ENCODE measurements at regions not wholly inside any gene's neighbourhood (a gene's known extent, or its start where the extent isn't known, plus 50 kb on each side); places are given as distances from the start of the nearest gene placed in this dataset.

DNA sequence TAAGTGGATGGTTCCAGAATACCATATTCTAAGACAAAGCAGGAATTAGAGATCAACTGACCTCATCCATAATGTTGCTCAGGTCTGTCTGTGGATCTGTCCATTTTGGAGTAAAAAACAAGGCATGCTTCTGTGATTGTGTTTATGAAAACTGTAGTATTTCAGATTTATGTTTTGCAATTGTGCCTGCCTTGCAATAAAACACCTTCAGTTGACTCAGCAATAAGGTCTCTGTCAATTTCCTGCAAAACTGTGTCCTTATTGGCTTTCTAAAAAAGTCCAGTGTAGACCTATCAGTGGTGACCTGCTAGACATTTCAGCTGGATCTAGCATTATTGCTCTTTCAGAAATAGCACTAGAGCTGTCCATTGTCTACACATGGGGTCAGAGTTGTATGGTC, 409.5 kb upstream of the AZI2 start:
- no peak overlapping the region for H3K4me3 ChIP-seq (ENCODE audit: low read length)
- TF ChIP-seq, protein P1, sequence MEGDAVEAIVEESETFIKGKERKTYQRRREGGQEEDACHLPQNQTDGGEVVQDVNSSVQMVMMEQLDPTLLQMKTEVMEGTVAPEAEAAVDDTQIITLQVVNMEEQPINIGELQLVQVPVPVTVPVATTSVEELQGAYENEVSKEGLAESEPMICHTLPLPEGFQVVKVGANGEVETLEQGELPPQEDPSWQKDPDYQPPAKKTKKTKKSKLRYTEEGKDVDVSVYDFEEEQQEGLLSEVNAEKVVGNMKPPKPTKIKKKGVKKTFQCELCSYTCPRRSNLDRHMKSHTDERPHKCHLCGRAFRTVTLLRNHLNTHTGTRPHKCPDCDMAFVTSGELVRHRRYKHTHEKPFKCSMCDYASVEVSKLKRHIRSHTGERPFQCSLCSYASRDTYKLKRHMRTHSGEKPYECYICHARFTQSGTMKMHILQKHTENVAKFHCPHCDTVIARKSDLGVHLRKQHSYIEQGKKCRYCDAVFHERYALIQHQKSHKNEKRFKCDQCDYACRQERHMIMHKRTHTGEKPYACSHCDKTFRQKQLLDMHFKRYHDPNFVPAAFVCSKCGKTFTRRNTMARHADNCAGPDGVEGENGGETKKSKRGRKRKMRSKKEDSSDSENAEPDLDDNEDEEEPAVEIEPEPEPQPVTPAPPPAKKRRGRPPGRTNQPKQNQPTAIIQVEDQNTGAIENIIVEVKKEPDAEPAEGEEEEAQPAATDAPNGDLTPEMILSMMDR (conservative IDR thresholded peaks at IDR 0.05; ENCODE audit: low read depth, low read length) = no peak
- no peak for DNase-seq (ENCODE audit: low read depth)

DNA sequence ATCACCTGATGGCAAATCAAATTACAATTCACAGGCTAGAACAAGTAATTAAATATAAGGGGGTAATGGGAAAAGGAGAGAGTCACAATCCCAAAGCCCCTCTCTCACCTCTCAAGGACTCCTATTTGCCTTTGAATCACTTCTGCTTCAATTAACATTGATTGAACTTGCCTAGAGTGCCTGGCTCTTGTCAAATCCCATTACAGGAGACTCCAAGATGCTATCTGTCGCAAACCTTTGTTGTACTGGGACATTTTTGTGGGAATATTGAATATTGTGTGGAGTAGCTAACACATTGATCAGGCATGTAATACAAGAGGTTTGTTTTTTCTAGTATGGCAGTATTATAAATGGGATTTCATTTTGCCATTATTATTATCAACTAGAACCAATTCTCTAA, 412.8 kb upstream of the AZI2 start:
- no peak for DNase-seq (ENCODE audit: low read depth)
- TF ChIP-seq, protein P1 (conservative IDR thresholded peaks at IDR 0.05; ENCODE audit: low read depth, low read length) = no peak
- H3K4me3 ChIP-seq (ENCODE audit: low read length) = no peak overlapping the region

DNA sequence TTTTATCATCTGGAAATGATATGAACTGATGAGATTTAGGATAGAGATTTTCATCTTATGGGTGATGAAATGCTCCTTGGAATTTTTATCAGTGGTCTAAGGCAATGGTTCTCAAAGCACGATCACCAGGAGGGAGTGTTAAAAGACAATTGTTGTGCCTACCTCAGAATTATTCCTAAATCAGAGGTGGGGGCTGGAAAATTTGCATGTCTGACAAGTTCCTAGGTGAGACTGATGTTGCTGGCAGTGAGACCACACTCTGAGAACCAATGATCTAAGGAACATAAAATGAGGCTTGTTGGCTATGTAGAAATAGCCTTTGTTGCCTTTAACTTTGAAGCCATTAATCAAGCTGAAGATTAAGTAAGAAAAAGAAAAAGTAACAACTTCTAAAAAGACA, 416.6 kb upstream of the AZI2 start:
- DNase-seq (ENCODE audit: low read depth) = no peak
- H3K4me3 ChIP-seq (ENCODE audit: low read length) = no peak overlapping the region
- TF ChIP-seq, protein P1 (conservative IDR thresholded peaks at IDR 0.05; ENCODE audit: low read depth, low read length) = no peak

DNA sequence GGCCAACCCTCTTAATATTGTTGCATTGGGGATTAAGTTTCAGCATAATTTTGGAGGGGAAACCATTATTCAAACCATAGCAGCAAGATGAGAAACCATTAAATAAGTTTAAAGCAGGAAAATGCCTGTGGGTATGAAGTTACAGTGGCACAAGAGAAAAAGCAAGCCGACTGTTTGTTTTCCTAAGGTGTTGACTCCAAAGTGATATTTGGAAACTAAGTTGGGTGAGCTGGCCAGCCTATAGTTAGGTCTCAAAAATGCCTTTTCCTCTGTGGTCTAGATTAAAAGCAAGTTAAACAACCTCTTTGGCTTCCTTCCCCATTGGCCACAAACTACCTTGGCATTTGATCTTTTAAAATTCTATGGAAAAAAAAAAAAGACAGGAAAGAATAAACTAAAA, 419.8 kb upstream of the AZI2 start:
- TF ChIP-seq, protein P1 (conservative IDR thresholded peaks at IDR 0.05; ENCODE audit: low read depth, low read length) = no peak
- H3K4me3 ChIP-seq (ENCODE audit: low read length) = no peak overlapping the region
- DNase-seq (ENCODE audit: low read depth) = no peak

DNA sequence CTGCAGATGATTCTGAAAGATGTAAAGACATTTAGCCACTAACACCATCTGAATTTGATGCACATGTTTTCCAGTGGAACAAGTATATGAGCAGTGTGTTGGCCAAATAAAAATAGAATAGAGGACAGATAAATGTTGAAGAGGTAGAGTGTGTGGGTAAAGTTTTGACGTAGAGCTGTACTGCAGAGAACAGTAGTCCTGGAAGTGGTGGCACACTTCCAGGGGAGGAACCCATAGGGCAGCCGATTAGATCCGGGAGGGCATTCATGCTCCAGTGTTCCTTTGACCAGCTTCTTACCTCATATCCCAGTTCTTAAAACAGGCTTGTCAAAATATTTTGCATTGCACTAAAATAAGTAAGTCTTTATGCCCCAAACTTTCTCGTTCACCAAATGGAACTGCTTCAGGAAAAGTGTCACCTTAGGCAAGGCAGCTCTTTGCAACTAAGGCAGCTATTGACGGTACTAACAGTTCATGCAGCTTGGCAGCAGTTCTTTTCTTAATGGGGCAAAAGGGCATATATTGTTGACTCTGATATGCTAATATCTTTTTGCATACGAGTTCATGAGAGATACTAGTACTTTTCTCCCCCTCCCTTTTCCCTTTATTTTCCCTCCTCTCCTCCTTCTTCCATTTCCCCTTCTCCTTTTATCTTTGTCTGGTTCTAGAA, 429.3 kb upstream of the AZI2 start:
- no peak overlapping the region for H3K4me3 ChIP-seq (ENCODE audit: low read length)
- TF ChIP-seq, protein P1 (conservative IDR thresholded peaks at IDR 0.05; ENCODE audit: low read depth, low read length) = no peak
- DNase-seq (ENCODE audit: low read depth) = no peak

DNA sequence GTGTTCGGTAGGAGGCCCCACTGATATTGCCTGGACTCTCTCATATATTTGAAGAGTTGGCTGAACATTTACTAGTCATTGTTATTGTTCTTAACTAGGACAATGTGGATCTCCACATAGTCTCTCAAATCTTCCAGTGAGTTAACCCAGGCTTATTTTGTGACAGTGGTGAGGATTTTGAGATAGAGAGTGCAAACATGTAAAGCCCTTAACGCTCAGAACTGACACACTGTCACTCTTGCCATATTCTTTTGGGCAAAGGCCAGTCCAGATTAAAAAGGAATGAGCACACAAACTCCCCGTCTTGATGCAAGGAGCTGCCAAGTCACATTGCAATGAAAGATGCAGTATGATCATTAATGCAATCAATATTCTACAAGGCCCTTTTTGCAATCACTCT, 431.9 kb upstream of the AZI2 start:
- TF ChIP-seq, protein P1 (conservative IDR thresholded peaks at IDR 0.05; ENCODE audit: low read depth, low read length) = no peak
- no peak overlapping the region for H3K4me3 ChIP-seq (ENCODE audit: low read length)
- no peak for DNase-seq (ENCODE audit: low read depth)

DNA sequence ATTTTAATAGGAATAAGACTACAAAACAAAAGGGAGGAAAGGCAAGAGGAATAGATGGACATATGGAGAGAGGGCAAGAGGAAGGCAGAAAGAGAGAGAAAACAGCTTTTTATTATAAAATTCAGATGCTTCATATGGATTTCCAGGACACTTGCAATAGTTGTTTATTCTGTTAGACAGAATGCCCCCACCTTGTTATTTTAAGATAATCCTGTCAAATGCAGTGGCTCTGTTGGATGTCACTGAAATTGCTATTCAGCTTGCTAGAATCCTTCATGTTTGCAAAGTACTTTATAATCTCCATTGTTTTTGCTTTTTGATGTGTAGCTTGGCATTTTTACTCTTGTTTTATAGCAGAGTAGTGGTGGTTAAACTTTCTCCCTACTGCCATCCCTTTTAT, 432.4 kb upstream of the AZI2 start:
- H3K4me3 ChIP-seq (ENCODE audit: low read length) = no peak overlapping the region
- no peak for DNase-seq (ENCODE audit: low read depth)
- TF ChIP-seq, protein P1 (conservative IDR thresholded peaks at IDR 0.05; ENCODE audit: low read depth, low read length) = no peak

All from retinal pigment epithelial cell (primary cell).